ENCODE measurements at regions not wholly inside any gene's neighbourhood (a gene's known extent, or its start where the extent isn't known, plus 50 kb on each side); places are given as distances from the start of the nearest gene placed in this dataset.

DNA sequence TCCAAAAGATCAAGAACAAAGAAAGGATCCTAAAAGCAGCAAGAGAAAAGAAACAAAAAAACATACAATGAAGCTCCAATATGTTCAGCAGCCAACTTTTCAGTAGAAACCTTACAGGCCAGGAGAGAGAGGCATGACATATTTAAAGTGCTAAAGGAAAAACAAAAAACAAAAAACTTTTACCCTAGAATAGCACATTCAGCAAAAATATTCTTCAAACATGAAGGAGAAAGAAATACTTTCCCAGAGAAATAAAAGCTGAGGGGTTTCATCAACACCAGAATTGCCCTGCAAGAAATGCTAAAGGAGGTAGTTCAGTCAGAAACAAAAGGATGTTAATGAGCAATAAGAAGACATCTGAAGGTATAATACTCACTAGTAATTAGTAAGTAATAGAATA, 753.5 kb upstream of the POT1 start:
- no peaks in the 10 kb centered on the region for H3K27me3 Mint-ChIP-seq (ENCODE audit: insufficient read depth, low read depth)
- H3K27ac ChIP-seq = no peak overlapping the region
- no peak for DNase-seq (ENCODE audit: low spot score)
- no peak overlapping the region for H3K4me3 Mint-ChIP-seq
- no peaks in the 10 kb centered on the region for H3K4me1 ChIP-seq
- no peak overlapping the region for H3K27ac Mint-ChIP-seq
- TF ChIP-seq EZH2phosphoT487 (IDR thresholded peaks at IDR 0.05) (no peak), EZH2 (IDR thresholded peaks at IDR 0.05) (no peak)
- TF ChIP-seq, protein P1, sequence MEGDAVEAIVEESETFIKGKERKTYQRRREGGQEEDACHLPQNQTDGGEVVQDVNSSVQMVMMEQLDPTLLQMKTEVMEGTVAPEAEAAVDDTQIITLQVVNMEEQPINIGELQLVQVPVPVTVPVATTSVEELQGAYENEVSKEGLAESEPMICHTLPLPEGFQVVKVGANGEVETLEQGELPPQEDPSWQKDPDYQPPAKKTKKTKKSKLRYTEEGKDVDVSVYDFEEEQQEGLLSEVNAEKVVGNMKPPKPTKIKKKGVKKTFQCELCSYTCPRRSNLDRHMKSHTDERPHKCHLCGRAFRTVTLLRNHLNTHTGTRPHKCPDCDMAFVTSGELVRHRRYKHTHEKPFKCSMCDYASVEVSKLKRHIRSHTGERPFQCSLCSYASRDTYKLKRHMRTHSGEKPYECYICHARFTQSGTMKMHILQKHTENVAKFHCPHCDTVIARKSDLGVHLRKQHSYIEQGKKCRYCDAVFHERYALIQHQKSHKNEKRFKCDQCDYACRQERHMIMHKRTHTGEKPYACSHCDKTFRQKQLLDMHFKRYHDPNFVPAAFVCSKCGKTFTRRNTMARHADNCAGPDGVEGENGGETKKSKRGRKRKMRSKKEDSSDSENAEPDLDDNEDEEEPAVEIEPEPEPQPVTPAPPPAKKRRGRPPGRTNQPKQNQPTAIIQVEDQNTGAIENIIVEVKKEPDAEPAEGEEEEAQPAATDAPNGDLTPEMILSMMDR (IDR thresholded peaks at IDR 0.05) = no peak
- H3F3A ChIP-seq (ENCODE audit: low read depth) = no peaks in the 10 kb centered on the region
- H3K36me3 ChIP-seq = no peaks in the 10 kb centered on the region
- no peaks in the 10 kb centered on the region for H3K79me2 ChIP-seq (ENCODE audit: low read depth)
- no peaks in the 10 kb centered on the region for H3K4me1 Mint-ChIP-seq
- no peaks in the 10 kb centered on the region for H3K27me3 ChIP-seq
- H3K9me3 ChIP-seq (ENCODE audit: low read depth) = no peaks in the 10 kb centered on the region
- H4K20me1 ChIP-seq (ENCODE audit: low read depth) = no peaks in the 10 kb centered on the region
- H3K4me3 ChIP-seq = no peak overlapping the region
- no peaks in the 10 kb centered on the region for H3K36me3 Mint-ChIP-seq
- no peak overlapping the region for H3K9ac ChIP-seq
- H2AFZ ChIP-seq (replicated peaks) = no peak overlapping the region
- H3K9me3 Mint-ChIP-seq = no peaks in the 10 kb centered on the region
- H3K4me2 ChIP-seq = no peak overlapping the region

DNA sequence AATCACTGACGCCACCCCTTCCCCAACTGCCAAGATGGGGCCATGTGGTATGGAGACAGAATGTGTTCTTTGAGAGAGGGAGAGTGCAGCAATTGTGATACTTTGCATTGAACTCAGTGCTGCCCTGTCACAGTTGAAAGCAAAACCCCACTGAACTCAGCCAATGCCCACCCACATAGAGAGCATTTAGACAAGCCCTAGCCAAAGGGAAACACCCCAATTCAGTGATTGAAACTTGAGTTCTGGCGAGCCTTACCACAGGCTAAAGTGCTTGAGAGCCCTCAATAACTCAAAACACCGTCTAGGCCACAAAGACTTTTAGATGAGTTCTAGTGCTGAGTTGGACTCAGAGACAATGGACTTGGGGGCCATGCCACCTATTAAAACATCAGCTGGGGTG, 751.9 kb upstream of the POT1 start:
- H3K9me3 ChIP-seq (ENCODE audit: low read depth) = no peaks in the 10 kb centered on the region
- Mint-ChIP-seq H3K27me3 (ENCODE audit: insufficient read depth, low read depth) (no peaks in the 10 kb centered on the region), H3K9me3 (no peaks in the 10 kb centered on the region), H3K4me1 (no peaks in the 10 kb centered on the region), H3K27ac (no peak overlapping the region), H3K36me3 (no peaks in the 10 kb centered on the region), H3K4me3 (no peak overlapping the region)
- no peak overlapping the region for H3K4me2 ChIP-seq
- no peak overlapping the region for H3K4me3 ChIP-seq
- no peak overlapping the region for H3K27ac ChIP-seq
- H2AFZ ChIP-seq (replicated peaks) = no peak overlapping the region
- H3K79me2 ChIP-seq (ENCODE audit: low read depth) = no peaks in the 10 kb centered on the region
- DNase-seq (ENCODE audit: low spot score) = no peak
- no peaks in the 10 kb centered on the region for H3F3A ChIP-seq (ENCODE audit: low read depth)
- H3K4me1 ChIP-seq = no peaks in the 10 kb centered on the region
- H3K27me3 ChIP-seq = no peaks in the 10 kb centered on the region
- no peak overlapping the region for H3K9ac ChIP-seq
- no peaks in the 10 kb centered on the region for H3K36me3 ChIP-seq
- no peaks in the 10 kb centered on the region for H4K20me1 ChIP-seq (ENCODE audit: low read depth)
- TF ChIP-seq, protein P1 (IDR thresholded peaks at IDR 0.05) = no peak
- no peak for TF ChIP-seq EZH2phosphoT487 (IDR thresholded peaks at IDR 0.05)
- no peak for TF ChIP-seq EZH2 (IDR thresholded peaks at IDR 0.05)

DNA sequence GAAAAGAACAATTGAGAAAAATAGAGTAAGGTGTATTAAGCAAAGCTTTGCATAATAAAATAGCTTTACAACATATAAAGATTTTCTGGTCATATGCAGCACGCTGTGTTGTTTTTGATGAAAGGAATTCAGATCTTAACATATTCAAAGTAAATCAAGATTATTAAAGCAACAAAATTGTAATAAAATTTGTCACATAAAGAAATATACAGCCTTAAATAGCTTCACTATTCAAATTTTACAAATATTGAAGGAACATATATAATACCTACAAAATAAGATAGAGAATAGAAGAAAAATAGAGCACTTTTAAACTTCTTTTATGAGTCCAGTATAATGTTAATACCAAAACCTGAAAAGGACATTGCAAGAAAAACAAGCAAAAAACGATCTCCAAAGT, 749.1 kb upstream of the POT1 start:
- Histone ChIP-seq H2AFZ (replicated peaks) (no peak overlapping the region), H4K20me1 (ENCODE audit: low read depth) (no peaks in the 10 kb centered on the region), H3K9ac (no peak overlapping the region), H3K36me3 (no peaks in the 10 kb centered on the region), H3K79me2 (ENCODE audit: low read depth) (no peaks in the 10 kb centered on the region), H3K4me1 (no peaks in the 10 kb centered on the region), H3K4me3 (no peak overlapping the region), H3K4me2 (no peak overlapping the region), H3F3A (ENCODE audit: low read depth) (no peaks in the 10 kb centered on the region), H3K27me3 (no peaks in the 10 kb centered on the region), H3K9me3 (ENCODE audit: low read depth) (no peaks in the 10 kb centered on the region), H3K27ac (no peak overlapping the region)
- H3K36me3 Mint-ChIP-seq = no peaks in the 10 kb centered on the region
- H3K27me3 Mint-ChIP-seq (ENCODE audit: insufficient read depth, low read depth) = no peaks in the 10 kb centered on the region
- TF ChIP-seq EZH2 (IDR thresholded peaks at IDR 0.05) = no peak
- TF ChIP-seq EZH2phosphoT487 (IDR thresholded peaks at IDR 0.05) = no peak
- TF ChIP-seq, protein P1 (IDR thresholded peaks at IDR 0.05) = no peak
- H3K4me1 Mint-ChIP-seq = no peaks in the 10 kb centered on the region
- no peaks in the 10 kb centered on the region for H3K9me3 Mint-ChIP-seq
- DNase-seq (ENCODE audit: low spot score) = no peak
- no peak overlapping the region for H3K4me3 Mint-ChIP-seq
- no peak overlapping the region for H3K27ac Mint-ChIP-seq

DNA sequence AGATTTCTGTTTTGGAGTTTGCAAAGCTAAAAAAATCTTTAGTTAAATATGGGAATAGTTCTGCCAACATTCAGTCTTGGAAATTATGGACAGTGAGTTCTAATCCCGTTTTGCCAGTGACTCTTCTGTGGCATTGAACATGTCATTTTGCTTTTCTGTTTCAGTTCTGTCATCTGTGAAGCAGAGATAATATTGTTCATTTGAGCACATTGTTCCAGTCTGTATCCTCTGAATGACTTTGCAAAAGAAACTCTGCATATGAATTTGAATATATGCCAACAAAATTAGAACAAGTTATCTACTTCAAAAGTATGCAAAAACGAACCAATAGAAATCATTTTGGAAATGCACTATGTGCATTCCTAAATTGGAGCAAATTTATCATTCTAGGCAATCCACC, 746.0 kb upstream of the POT1 start:
- H3K9me3 Mint-ChIP-seq = no peaks in the 10 kb centered on the region

More for the DNA sequence above, 746.0 kb upstream of the POT1 start:
- no peak overlapping the region for H3K4me2 ChIP-seq
- no peak overlapping the region for H3K9ac ChIP-seq
- no peaks in the 10 kb centered on the region for H4K20me1 ChIP-seq (ENCODE audit: low read depth)
- no peaks in the 10 kb centered on the region for H3K27me3 Mint-ChIP-seq (ENCODE audit: insufficient read depth, low read depth)
- H3F3A ChIP-seq (ENCODE audit: low read depth) = no peaks in the 10 kb centered on the region
- no peaks in the 10 kb centered on the region for H3K36me3 Mint-ChIP-seq
- H3K27ac ChIP-seq = no peak overlapping the region
- no peaks in the 10 kb centered on the region for H3K27me3 ChIP-seq
- no peaks in the 10 kb centered on the region for H3K9me3 ChIP-seq (ENCODE audit: low read depth)
- TF ChIP-seq EZH2 (IDR thresholded peaks at IDR 0.05) (no peak), EZH2phosphoT487 (IDR thresholded peaks at IDR 0.05) (no peak)
- TF ChIP-seq, protein P1 (IDR thresholded peaks at IDR 0.05) = no peak
- H3K4me3 ChIP-seq = no peak overlapping the region
- no peaks in the 10 kb centered on the region for H3K36me3 ChIP-seq
- H3K4me1 ChIP-seq = no peaks in the 10 kb centered on the region
- H3K4me1 Mint-ChIP-seq = no peaks in the 10 kb centered on the region
- H3K79me2 ChIP-seq (ENCODE audit: low read depth) = no peaks in the 10 kb centered on the region
- DNase-seq (ENCODE audit: low spot score) = no peak
- H3K27ac Mint-ChIP-seq = no peak overlapping the region
- no peak overlapping the region for H3K4me3 Mint-ChIP-seq
- no peak overlapping the region for H2AFZ ChIP-seq (replicated peaks)
